ENCODE measurements at regions not wholly inside any gene's neighbourhood (a gene's known extent, or its start where the extent isn't known, plus 50 kb on each side); places are given as distances from the start of the nearest gene placed in this dataset.
"Not testable (repeated sequence)": the region's sequence is repeated elsewhere in the genome, so short reads cannot be mapped to it uniquely, and the experiment has no call there.

GRCh38 chr2:129796225-129796624 is 183.2 kb upstream of the RAB6C start:
- no peak for DNase-seq (ENCODE audit: low spot score)

DNA sequence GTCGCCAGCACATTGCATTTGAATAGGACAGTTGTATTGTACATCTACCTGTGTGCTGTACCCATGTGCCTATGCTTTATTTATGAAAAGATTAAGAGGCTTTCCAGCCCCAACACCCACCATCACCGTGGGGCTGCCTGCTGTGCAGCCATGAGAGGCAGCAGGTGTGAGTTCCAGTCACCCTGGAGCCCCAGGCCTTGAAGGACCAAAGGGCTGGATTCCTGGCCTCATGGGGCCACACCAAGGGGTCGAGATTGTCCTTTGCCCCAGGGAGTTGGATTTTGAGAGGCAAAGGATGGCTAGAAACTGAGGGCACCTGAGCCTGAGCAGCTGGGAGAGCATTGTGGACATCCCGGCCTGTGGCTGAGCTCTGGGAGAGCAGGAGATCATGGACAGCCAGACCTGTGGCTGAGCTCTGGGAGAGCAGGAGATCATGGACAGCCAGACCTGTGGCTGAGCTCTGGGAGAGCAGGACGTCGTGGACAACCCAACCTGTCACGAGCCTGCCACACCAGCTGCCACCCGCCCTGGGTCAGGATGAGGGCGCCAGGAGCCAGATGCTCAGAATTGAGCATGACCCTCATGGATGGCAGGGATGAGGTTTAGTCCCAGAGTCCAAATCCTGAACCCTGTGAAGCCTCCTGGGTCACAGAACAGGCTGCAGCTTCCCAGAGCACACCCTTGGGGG is 182.5 kb upstream of the RAB6C start:
- no peak for DNase-seq (ENCODE audit: low spot score)

DNA sequence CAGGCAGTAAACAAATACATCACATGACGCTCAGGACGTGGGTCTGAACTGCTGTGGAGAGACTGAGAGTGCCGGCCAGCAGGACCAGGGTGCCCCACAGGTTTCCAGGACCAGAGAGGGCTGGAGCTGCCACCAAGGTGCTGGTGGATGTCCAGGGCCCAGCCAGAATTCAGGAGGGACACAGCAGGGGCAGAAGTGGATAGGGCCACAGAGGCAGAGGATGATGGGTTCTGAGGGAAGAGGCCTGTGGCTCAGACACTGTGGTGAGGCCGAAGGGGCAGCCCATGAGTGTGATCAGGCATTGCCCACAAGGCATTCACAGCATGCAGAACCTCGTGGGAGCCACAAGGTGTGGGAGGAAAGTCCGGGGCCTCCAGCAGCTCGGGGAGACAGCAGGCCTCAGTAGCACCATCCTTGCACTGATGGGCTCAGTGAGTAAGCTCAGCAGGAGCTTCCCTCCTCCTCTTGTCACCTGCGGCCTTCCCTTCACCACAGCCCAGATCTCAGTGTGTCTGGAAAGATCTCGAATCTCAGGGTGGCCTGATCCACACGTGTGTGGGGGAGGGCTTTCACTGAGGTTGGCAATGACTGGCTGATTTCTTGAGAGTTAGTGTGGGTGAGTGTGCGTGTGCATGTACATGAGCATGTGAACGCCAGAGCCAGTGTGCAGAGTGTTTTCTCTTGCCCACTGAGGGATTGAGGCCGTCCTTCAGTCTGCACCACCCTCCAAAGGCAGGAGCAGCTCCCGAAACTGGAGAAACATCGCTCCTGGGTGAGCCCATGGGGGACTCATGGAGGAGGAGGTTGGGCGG is 181.8 kb upstream of the RAB6C start:
- no peak for DNase-seq (ENCODE audit: low spot score)

DNA sequence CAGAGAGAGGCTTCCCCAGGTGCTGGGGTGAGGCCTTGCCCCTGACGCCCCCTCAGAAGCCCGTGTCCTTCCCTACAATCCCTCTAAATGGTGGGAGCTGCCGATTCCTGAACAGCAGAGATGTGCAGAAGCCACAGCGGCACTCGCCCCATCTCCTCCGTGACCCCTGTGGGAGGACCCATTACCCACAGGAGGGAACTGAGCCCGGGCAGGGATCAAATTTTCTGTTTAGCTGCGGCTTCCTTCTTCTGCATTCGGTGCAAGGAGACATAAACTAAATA is 181.2 kb upstream of the RAB6C start:
- DNase-seq (ENCODE audit: low spot score), result no peak

DNA sequence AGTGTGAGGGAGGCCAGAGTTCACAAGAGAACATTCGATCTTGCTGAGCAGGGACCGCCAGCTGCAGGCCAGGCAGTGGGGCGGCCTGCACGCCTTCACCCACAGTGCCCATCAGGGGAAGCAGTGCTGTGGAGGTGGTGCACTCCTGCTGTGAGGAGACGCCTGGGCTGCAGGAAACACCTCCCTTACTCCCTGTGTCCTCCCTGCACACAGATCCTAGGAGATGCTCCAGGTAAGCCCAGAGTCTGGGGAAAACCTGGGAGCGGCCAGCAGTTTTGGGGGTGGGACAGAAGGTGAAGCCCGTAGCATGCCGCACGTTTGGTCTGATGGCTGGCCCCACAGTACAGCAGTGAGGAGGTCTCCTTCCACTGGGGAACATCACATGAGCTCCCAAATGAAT is 180.8 kb upstream of the RAB6C start:
- DNase-seq (ENCODE audit: low spot score), result no peak

DNA sequence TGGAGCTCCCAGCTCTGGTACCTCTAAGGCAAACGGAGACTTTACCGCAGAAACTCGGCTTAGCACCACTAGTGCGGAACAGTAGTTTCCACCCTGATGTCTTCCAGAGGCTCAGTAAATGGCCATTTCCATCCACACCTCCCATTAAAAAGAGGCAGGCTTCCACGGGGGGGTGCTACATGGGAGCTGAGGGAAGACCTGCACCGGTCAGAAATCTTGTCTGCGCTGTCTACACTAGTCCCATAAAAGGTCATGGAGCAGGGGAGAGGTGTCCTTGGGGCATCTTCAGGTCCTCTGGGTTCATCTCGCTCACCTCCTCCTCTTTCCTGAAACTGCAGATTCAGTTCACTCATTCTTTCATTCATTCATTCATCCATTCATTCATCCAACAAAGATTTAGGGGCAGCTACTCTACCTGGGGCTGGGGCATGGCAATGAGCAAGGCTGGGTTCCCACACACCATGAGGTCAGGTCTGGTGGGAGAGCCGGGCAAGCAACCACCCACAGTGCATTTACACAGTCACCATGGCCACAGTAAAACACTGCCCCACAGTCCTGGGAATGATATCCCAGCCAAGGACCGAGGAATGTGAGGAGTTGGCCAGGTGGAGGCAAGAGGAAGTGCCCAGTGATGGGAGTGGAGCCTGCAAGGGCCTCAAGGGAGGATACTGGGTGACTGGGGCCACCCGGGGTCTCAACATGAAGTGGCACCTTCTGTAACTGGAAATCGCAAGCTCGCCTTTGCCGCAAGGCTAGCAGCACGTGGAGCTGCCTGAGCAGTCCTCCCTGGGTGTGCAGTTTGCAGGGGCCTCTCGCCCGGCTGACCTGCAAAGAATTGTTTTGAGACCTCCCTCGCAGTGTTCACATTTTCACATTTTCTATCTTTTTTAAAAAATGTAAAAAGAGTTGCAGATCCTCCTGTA is 180.2 kb upstream of the RAB6C start:
- DNase-seq (ENCODE audit: low spot score), result no peak

DNA sequence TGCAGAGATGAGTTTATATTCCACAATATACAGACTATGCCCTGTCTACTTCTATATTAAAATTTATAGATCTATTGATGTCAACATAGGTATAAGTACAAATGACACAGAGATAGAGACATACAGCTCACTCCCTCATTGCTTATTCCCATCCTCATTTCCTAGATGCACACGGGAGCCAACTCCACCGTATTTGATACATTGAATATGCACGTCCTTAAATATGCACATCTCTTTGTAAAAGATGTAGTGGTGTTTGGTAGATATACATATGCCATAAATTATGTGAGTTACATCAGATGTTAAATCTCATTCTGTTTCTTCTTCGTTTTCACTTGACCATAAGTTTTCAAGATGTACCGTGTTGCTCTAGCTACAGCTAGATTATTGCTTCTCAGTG is 179.2 kb upstream of the RAB6C start:
- no peak for DNase-seq (ENCODE audit: low spot score)

- DNase-seq (ENCODE audit: low spot score), result no peak
These were observed 178.8 kb upstream of the RAB6C start for GRCh38 chr2:129800686-129801085.

DNA sequence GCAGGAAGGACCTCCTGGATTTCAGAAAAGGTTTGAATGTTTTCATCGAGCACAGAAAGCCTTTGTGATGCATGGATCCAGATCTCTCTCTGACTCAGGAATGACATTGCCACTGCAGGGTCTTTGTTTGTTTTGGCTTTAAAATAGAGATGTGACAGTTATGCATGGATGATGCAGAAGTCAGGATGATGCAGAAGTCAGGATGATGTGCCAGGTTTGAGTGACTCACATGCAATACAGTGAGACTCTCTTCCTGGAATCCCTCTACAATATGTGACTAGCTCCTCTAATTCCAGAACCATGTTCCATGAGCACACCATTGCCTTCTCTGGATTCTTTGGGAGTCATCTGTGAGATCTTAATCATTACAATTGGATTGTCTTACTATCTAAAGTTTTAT is 177.9 kb upstream of the RAB6C start:
- no peak for DNase-seq (ENCODE audit: low spot score)

DNA sequence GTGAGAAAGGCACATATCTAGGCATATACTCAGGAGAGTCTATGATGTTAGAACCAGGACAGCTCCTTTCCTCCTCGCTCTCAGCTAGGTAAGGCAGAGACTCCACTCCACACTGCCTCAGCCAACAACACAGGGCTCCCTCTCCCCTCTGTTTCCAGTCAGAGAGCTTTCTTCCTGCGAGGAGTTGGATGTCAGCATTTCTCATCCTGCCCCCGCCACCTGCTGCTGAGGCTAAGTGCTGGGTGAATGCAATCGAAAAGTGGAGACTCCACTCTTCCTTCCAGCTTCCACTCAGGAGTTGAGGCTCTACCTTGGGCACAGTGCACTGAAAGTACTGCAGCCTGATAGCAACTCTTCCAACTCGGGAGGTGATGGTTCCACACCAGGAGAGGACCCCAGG is 177.2 kb upstream of the RAB6C start:
- DNase-seq (ENCODE audit: low spot score), result no peak

DNA sequence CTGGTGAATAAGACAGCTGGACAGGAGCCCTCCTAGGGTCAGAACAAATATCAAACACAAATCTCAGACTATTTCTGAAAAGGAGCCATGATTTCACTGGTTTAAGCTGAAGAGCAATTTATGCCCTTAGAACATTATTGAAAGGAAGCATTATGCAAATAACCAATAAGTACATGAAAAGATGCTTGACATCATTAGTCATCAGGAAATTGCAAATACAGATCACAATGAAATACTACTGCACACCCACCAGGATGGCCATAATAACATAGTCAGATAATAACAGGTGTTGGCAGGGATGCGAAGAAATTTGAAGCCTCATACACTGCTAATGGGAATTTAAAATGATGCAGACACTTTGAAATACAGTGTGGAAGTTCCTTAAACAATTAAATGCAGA is 176.4 kb upstream of the RAB6C start:
- no peak for DNase-seq (ENCODE audit: low spot score)

- DNase-seq (ENCODE audit: low spot score), result no peak
These were observed 175.6 kb upstream of the RAB6C start for GRCh38 chr2:129803871-129804270.

- DNase-seq (ENCODE audit: low spot score), result no peak
These were observed 173.6 kb upstream of the RAB6C start for GRCh38 chr2:129805899-129806298.

DNA sequence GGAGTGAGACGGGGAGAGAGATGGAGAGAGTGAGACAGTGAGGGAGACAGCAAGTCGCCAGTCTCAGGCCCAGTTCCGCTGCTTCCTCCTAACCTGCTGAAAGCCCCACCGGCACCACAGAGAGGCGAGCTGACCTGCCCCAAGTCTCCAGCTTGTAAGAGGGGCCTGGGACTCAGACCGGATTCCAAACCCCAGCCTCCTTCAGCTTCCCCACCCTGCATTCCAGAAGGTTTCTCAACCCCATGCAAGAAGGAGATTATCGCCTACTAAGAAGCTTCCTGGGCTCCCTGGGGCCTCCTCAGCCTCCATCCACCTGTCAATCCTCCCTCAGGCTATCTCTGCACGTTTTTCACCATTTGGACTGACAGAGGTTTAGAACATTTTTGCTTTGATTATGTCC is 173.1 kb upstream of the RAB6C start:
- DNase-seq (ENCODE audit: low spot score), result no peak

DNA sequence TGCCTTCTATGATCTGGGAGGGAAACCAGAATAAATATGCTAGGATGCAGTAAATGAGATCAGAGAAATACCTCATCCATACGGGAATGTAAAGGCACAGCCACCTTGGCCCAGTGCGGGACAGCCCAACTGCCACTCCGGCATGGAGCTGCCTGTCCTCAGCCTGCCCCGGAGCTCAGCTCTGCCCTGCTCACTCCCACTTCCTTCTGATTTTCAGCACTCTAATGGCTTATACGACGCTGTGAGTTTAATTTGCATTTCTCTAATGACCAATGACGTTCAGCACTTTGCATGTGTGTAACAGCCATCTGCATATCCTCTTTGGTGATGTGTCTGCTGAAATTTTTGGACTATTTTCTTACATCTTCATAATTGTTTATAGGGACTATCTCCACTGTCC is 172.5 kb upstream of the RAB6C start:
- DNase-seq (ENCODE audit: low spot score), result no peak

DNA sequence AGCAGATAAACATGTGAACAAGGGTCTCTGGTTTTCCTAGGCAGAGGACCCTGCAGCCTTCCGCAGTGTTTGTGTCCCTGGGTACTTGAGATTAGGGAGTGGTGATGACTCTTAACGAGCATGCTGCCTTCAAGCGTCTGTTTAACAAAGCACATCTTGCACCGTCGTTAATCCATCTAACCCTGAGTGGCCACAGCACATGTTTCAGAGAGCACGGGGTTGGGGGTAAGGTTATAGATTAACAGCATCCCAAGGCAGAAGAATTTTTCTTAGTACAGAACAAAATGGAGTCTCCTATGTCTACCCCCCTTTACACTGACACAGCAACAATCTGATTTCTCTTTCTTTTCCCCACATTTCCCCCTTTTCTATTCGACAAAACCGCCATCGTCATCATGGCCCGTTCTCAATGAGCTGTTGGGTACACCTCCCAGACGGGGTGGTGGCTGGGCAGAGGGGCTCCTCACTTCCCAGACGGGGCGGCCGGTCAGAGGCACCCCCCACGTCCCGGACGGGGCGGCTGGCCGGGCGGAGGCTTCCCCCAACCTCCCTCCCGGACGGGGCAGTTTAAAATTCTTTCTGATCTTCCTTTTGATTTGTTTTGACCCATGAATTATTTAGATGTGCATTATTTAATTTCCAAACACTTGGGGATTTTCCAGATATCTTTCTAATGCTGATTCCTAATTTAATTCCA is 171.7 kb upstream of the RAB6C start:
- DNase-seq (ENCODE audit: low spot score), result not testable (repeated sequence)

DNA sequence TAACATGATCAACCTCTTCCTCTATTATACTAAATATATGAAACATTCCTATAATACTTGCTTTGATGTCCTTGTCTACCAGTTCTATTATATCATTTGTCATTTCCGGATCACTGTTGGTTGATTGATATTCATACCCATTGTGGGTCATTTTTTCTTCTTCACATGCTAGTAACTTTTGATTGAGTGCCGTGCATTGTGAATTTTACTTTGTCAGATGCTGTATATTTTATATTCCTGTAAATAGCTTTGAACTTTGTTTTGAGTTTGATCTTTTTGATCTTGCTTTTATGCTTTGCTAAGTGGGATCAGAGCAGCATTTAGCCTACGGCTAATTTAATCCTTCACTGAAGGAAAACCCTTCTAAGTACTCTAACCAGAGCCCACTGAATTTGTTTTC is 168.9 kb upstream of the RAB6C start:
- DNase-seq (ENCODE audit: low spot score), result no peak

DNA sequence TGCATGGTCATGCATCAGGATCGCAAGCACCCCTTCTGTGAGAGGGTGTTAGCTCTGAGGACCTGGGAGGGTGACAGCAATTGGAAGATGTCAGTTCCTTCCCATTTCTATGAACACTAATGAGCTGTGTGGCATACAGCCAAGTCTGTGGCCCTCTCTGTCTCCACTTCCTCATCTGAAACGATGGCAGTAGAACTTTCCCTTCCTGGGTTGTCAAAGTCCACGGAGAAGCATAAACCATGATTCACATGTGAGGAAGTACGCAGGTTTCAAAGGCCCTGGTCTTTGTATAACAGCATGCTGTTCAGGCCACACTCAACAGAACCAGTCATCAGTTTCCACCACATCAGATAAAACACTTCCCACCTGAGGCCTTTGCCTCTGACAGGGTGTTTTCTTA is 167.4 kb upstream of the RAB6C start:
- no peak for DNase-seq (ENCODE audit: low spot score)

GRCh38 chr2:129812654-129813053 is 166.8 kb upstream of the RAB6C start:
- DNase-seq (ENCODE audit: low spot score), result no peak

- DNase-seq (ENCODE audit: low spot score), result no peak
These were observed 166.1 kb upstream of the RAB6C start for GRCh38 chr2:129813404-129813803.

GRCh38 chr2:129816813-129817574 is 162.5 kb upstream of the RAB6C start:
- no peak for DNase-seq (ENCODE audit: low spot score)

GRCh38 chr2:129819855-129820254 is 159.6 kb upstream of the RAB6C start:
- DNase-seq (ENCODE audit: low spot score), result no peak
